GM23338 (cell line): ENCODE measurements at regions not wholly inside any gene's neighbourhood (a gene's known extent, or its start where the extent isn't known, plus 50 kb on each side); places are given as distances from the start of the nearest gene placed in this dataset.

Source experiments
- ATAC-seq: fragments of 200-7000 bp; cut with Tn5 transposase; 3 replicates; pipeline ENCODE4 v1.9.1; 2020
- DNase-seq: peaks from one replicate; pipeline ENCODE4 v3.0.0-alpha.2; 2015; ENCODE audit warnings: low spot score
- H2AFZ ChIP-seq: fragments of 200-600 bp; sonication (generic); 2 replicates; pipeline ENCODE4 v1.8.0; 2016; ENCODE audit warnings: antibody characterized with exemption, mild to moderate bottlenecking, moderate library complexity
- H3F3A ChIP-seq: fragments of 200-600 bp; sonication (generic); replicated peaks from 2 replicates; pipeline ENCODE4 v1.8.0; 2017; ENCODE audit warnings: antibody characterized with exemption, mixed run types, low read depth
- H3K27ac ChIP-seq: fragments of 200-600 bp; sonication (generic); 2 replicates; pipeline ENCODE4 v1.6.1; 2016; ENCODE audit warnings: low read depth
- H3K27me3 ChIP-seq: fragments of 200-600 bp; sonication (generic); 2 replicates; pipeline ENCODE4 v1.8.0; 2016; ENCODE audit warnings: mild to moderate bottlenecking, mixed run types, moderate library complexity; ENCODE audit not compliant: insufficient read depth
- H3K36me3 ChIP-seq: fragments of 200-600 bp; sonication (generic); 2 replicates; pipeline ENCODE4 v1.8.0; 2016; ENCODE audit warnings: mild to moderate bottlenecking; ENCODE audit not compliant: insufficient read depth
- H3K4me1 ChIP-seq: fragments of 200-600 bp; sonication (generic); 2 replicates; pipeline ENCODE4 v1.8.0; 2016; ENCODE audit warnings: mild to moderate bottlenecking, moderate library complexity; ENCODE audit not compliant: insufficient read depth
- H3K4me2 ChIP-seq: fragments of 200-600 bp; sonication (generic); 2 replicates; pipeline ENCODE4 v1.7.1; 2017; ENCODE audit warnings: mixed run types
- H3K4me3 ChIP-seq: fragments of 200-600 bp; sonication (generic); 2 replicates; pipeline ENCODE4 v1.6.1; 2016; ENCODE audit warnings: mixed run types
- H3K79me2 ChIP-seq: fragments of 200-600 bp; sonication (generic); replicated peaks from 2 replicates; pipeline ENCODE4 v1.8.0; 2017; ENCODE audit warnings: mild to moderate bottlenecking; ENCODE audit not compliant: insufficient read depth
- H3K9me2 ChIP-seq: fragments of 200-600 bp; sonication (generic); 2 replicates; pipeline ENCODE4 v1.8.0; 2017; ENCODE audit not compliant: insufficient read depth
- H4K20me1 ChIP-seq: fragments of 200-600 bp; sonication (generic); replicated peaks from 2 replicates; pipeline ENCODE4 v1.8.0; 2017; ENCODE audit warnings: mild to moderate bottlenecking; ENCODE audit not compliant: insufficient read depth
- H3K27ac Mint-ChIP-seq: 2 replicates; pipeline ENCODE4 v1.8.0; 2020; ENCODE audit warnings: inconsistent platforms, mild to moderate bottlenecking, moderate library complexity, mixed read lengths
- H3K27me3 Mint-ChIP-seq: 3 replicates; pipeline ENCODE4 v1.8.0; 2022; ENCODE audit warnings: low read depth, mild to moderate bottlenecking, moderate library complexity, mixed read lengths, inconsistent platforms; ENCODE audit not compliant: insufficient read depth, poor library complexity
- H3K36me3 Mint-ChIP-seq: 3 replicates; pipeline ENCODE4 v1.8.0; 2021; ENCODE audit warnings: low read depth, mild to moderate bottlenecking, inconsistent platforms, moderate library complexity, mixed read lengths
- H3K4me1 Mint-ChIP-seq: 3 replicates; pipeline ENCODE4 v1.8.0; 2020; ENCODE audit warnings: mild to moderate bottlenecking, inconsistent platforms, mixed read lengths
- H3K4me3 Mint-ChIP-seq: 3 replicates; pipeline ENCODE4 v1.8.0; 2021; ENCODE audit warnings: moderate library complexity, mild to moderate bottlenecking, inconsistent platforms, mixed read lengths
- H3K9me3 Mint-ChIP-seq: 3 replicates; pipeline ENCODE4 v1.8.0; 2020; ENCODE audit warnings: moderate library complexity, mild to moderate bottlenecking, inconsistent platforms, mixed read lengths
- CREB1 ChIP-seq: fragments of 250-450 bp; sonication (Bioruptor Pico); IDR thresholded peaks from 2 replicates; pipeline ENCODE4 v1.5.0; 2020; ENCODE audit warnings: low read depth, mild to moderate bottlenecking, moderate library complexity
- CTCF ChIP-seq, 2 experiments: fragments of 200-600 bp in 1 of 2; sonication (generic) in 1 of 2; conservative IDR thresholded peaks; 2 replicates each; pipeline versions ENCODE4 v1.5.1 to v1.6.1; 2016 to 2017; ENCODE audit warnings: antibody characterized with exemption in 2 of 2, low read depth in 2 of 2, mild to moderate bottlenecking in 2 of 2, moderate library complexity in 1 of 2
- ETS1 ChIP-seq: IDR thresholded peaks from 2 replicates; pipeline ENCODE4 v1.6.1; 2016; ENCODE audit warnings: antibody characterized with exemption
- EZH2 ChIP-seq: fragments of 200-600 bp; sonication (generic); IDR thresholded peaks from one replicate; pipeline ENCODE4 v1.8.0; 2017; ENCODE audit warnings: antibody characterized with exemption, mild to moderate bottlenecking, low read depth; ENCODE audit not compliant: unreplicated experiment
- EZH2phosphoT487 ChIP-seq: fragments of 200-600 bp; sonication (generic); IDR thresholded peaks from one replicate; pipeline ENCODE4 v1.8.1; 2018; ENCODE audit warnings: antibody characterized with exemption; ENCODE audit not compliant: unreplicated experiment
- NANOG ChIP-seq: IDR thresholded peaks from 2 replicates; pipeline ENCODE4 v1.6.1; 2016; ENCODE audit warnings: antibody characterized with exemption, borderline replicate concordance
- POLR2AphosphoS5 ChIP-seq: IDR thresholded peaks from 2 replicates; pipeline ENCODE4 v1.6.1; 2016; ENCODE audit warnings: antibody characterized with exemption, low read depth
- REST ChIP-seq: IDR thresholded peaks from one replicate; pipeline ENCODE4 v1.6.1; 2018; ENCODE audit warnings: antibody characterized with exemption; ENCODE audit not compliant: unreplicated experiment
- STAT1 ChIP-seq: IDR thresholded peaks from one replicate; pipeline ENCODE4 v1.6.1; 2016; ENCODE audit warnings: antibody characterized with exemption; ENCODE audit not compliant: unreplicated experiment
- ZNF114 ChIP-seq: fragments of 250-450 bp; sonication (Bioruptor Pico); IDR thresholded peaks from 2 replicates; pipeline ENCODE4 v1.5.0; 2020; ENCODE audit warnings: mild to moderate bottlenecking, moderate library complexity
- ZNF331 ChIP-seq: fragments of 250-450 bp; sonication (Bioruptor Pico); IDR thresholded peaks from 2 replicates; pipeline ENCODE4 v1.5.0; 2020; ENCODE audit warnings: low read depth, mild to moderate bottlenecking, moderate library complexity

DNA sequence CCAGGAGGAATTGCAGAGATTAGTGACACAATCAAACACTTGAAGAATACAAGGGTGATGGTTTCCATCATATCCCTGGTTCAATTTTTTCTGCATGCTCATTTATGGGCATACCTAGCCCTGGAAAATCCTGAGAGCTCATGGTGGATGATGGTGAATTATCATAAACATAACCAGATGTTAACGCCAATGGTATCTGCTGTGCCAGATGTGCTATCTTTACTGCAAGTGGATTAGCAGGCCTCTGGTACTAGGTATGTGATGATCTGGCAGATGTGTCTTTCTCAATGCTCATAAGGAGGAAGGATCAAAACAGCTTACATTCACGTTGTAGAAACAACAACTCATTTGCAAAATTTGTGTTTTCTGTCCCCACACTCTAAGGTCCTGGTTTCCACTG is 150.5 kb downstream of the FZD1 start (continued):
- no peak for TF ChIP-seq REST
- TF ChIP-seq CTCF (conservative IDR thresholded peaks at IDR 0.05; ENCODE audit: low read depth in 2 of 2): no peak
- no peak for TF ChIP-seq EZH2phosphoT487
- TF ChIP-seq ZNF114 (CRISPR knock-in tag): no peak
- no peak for TF ChIP-seq POLR2AphosphoS5
- no peak for TF ChIP-seq ZNF331 (CRISPR knock-in tag)
- TF ChIP-seq ETS1: no peak
- TF ChIP-seq STAT1: no peak
- no peak for TF ChIP-seq NANOG
- TF ChIP-seq EZH2: no peak

- H3K4me1 ChIP-seq: peaks cover 9% of the 10 kb centered on the region; the same call in 1 of the 2 replicates
- no peak overlapping the region for H3K4me2 ChIP-seq
- H2AFZ ChIP-seq: no peak overlapping the region
- H3K27ac Mint-ChIP-seq: no peak overlapping the region
- peaks cover 11% of the 10 kb centered on the region; the same call in 2 of the 3 replicates for H3K4me1 Mint-ChIP-seq
- DNase-seq (no peak), ATAC-seq (no peak)
- H3K27ac ChIP-seq: no peak overlapping the region
- no peaks in the 10 kb centered on the region for H3K27me3 Mint-ChIP-seq
- no peaks in the 10 kb centered on the region for H3K9me3 Mint-ChIP-seq
- H3K27me3 ChIP-seq: no peaks in the 10 kb centered on the region
- no peak overlapping the region for H3K4me3 Mint-ChIP-seq
- no peak for TF ChIP-seq CTCF (conservative IDR thresholded peaks at IDR 0.05; ENCODE audit: low read depth in 2 of 2)
- no peak for TF ChIP-seq CREB1 (CRISPR knock-in tag)
- TF ChIP-seq STAT1: no peak
- no peaks in the 10 kb centered on the region for H3F3A ChIP-seq
- no peaks in the 10 kb centered on the region for H4K20me1 ChIP-seq
- H3K4me3 ChIP-seq: no peak overlapping the region
- no peaks in the 10 kb centered on the region for H3K36me3 Mint-ChIP-seq
- no peaks in the 10 kb centered on the region for H3K36me3 ChIP-seq
- H3K9me2 ChIP-seq: 0 out of 2 replicates have a peak, but pooled peaks cover 5% of the 10 kb centered on the region
- H3K79me2 ChIP-seq: no peaks in the 10 kb centered on the region
These were observed 152.1 kb downstream of the FZD1 start for GRCh38 chr7:91416155-91416865.
